GM13977 (cell line): ENCODE measurements at regions not wholly inside any gene's neighbourhood (a gene's known extent, or its start where the extent isn't known, plus 50 kb on each side); places are given as distances from the start of the nearest gene placed in this dataset.

Source experiments
- DNase-seq: peaks from one replicate; pipeline ENCODE4 v3.0.0; 2012; ENCODE audit warnings: low spot score
- CTCF ChIP-seq: IDR thresholded peaks from 2 replicates; pipeline ENCODE4 v1.5.1; 2012; ENCODE audit warnings: mild to moderate bottlenecking, control low read depth; ENCODE audit not compliant: insufficient read depth; ENCODE audit errors: extremely low read depth, missing control alignments
- in situ Hi-C: fragments of 300-500 bp; cut with MboI; formaldehyde crosslinking; loops from one replicate; pipeline ENCODE4 v1.12.0; 2022; ENCODE audit warnings: low sequenced_read_pairs, low pct_unique_long_range_greater_than_20kb, mixed read lengths, inconsistent platforms; ENCODE audit not compliant: unreplicated experiment

GRCh38 chr1:22339237-22339636, 112.4 kb upstream of the ZBTB40 start:
- no peak for TF ChIP-seq CTCF
- no peak for DNase-seq
- in situ Hi-C loops = no loop called here

DNA sequence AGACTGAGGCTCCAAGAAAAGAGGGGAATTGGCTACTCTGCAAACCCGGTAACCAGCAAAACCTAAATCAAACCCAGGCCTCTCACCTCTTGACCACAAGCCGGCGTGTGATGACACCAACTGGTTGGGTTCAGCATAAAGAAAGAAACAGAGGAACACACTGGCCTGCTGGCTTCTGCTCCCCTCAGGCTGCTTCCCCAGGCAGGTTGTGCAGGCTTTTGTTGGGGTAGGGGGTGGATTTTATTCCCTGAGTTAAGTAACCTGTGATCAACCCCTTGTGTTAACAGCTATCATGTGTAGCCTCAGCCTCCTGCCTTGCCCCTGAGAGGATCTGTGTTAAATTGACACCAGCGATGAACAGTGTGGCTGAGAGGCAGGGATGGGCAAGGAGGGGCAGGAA, 111.6 kb upstream of the ZBTB40 start:
- no peak for TF ChIP-seq CTCF
- in situ Hi-C loops = no loop called here
- DNase-seq = no peak

- DNase-seq = no peak
- in situ Hi-C loops = no loop called here
- TF ChIP-seq CTCF = no peak
Observed at GRCh38 chr1:22340873-22341272, 110.8 kb upstream of the ZBTB40 start.

DNA sequence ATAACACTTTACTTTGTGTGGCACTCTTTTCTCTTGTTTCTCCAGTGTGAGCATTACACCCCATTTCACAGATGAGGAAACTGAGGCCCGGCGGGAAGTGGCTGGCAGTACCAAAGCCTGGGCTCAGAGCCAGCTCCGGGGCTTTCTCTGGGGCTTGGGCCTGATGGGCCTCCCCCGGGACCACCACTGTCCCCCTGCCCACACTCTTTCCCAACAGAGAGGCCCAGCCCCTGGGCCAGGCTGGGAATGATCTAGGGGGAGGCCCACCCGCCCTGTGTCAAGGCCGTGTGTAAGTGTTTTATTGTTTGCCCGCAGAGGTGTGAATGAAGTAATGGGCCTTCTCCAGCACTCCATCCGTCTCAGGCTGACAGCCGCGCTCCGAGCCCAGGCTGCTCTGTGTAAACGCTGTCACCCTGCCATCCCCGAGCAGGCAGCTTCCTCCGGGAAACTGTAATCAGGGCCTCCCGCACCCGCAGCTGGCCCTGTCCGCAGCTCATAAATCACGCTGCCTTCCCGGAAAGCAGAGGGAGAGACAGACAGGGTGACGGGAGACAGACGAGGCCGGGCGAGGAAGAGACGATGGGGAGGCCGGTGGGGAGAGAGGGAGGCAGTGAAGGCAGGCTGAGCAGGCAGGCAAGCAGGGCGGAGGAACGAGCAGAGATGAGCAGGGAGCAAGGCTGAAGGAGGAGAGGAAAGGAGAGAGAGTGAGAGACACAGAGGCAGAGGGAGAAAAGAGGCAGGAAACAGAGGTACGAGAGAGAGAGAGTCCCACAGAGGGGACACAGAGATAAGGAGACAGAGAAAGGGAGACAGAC, 109.7 kb upstream of the ZBTB40 start:
- no peak for DNase-seq
- in situ Hi-C loops = no loop called here
- no peak for TF ChIP-seq CTCF

DNA sequence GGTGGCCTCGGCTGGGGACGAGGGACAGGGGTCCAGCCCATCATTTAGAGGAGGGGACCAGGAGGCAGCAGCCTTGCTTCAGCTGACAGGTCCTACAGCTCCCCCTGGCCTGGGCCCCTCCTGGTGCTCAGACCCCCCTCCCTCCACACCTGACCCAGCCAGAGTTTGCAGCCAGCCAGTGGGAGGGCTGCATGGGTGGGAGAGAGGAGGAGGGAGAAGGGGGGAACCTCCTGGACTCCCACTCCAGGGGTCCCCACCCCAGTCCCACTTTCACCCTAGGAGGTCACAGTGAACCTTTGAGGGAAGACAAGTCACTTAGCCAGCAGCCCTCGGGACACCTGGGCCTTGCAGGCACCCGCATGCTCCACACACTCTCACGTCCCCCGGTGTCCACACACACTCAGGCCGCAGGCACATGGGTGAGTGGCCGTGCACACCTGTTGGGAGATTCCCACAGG, 108.9 kb upstream of the ZBTB40 start:
- in situ Hi-C loops = no loop called here
- no peak for DNase-seq
- TF ChIP-seq CTCF = no peak

DNA sequence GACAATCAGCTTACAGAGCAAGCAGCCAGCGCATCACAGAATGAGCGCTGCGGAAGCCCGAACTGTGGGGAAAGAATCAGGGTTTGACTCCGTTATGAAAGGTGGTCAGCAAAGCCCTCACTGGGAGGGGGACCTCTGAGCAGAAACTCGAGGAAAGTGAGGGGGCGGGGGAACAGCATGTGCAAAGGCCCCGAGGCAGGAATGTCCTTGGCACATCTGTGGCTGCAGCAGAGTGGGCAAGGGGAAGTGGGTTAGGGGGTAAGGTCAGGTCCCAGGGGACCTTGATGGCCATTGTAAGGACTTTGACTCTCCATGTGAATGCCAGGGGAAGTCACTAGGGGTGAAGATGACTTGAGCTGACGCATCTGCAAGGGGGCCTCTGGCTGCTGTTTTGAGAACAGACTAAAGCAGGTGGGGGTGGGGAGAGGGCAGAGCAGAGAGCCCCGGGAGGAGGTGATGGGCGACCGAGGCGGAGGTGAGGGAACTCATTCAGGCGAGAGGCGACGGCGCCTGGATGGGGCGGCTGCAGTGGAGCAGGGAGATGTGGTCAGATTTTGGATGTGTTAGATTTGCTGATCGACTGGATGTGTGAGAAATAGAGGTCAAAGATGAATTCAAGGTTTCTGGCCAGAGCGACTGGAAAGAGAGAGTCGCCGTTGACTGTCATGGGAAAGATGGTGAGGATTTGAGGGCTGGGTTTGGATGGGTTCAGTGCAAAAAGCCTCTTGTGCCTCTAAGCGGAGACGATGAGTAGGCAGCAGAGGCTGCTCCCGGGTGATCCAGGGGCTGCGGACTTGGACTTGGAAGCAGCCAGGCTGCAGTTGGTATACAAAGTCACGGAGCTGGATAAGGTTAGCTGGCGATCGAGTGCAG, 108.0 kb upstream of the ZBTB40 start:
- DNase-seq = no peak
- no peak for TF ChIP-seq CTCF
- in situ Hi-C loops = no loop called here
